ENCODE measurements at regions not wholly inside any gene's neighbourhood (a gene's known extent, or its start where the extent isn't known, plus 50 kb on each side); places are given as distances from the start of the nearest gene placed in this dataset.

DNA sequence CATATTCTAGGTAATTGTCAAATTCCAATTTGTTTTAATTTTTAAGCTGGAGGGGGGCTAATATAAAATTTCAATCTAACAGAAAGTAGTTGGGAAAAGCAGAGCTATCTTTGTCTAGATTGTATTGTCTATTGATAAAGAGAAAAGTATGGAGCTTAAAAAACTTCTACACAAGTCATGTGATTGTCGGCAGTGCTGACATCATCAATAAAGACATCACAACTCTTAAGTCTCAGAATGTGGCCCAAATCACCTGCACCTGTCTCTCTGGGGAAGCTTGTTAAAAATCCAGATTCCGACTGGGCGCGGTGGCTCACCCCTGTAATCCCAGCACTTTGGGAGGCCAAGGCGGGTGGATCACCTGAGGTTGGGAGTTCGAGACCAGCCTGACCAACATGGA lies 333.8 kb downstream of the RASEF start:
- no peak for TF ChIP-seq TAF1 (IDR thresholded peaks at IDR 0.05; ENCODE audit: low read depth)

GRCh38 chr9:82729991-82730589 lies 332.9 kb downstream of the RASEF start:
- TF ChIP-seq TAF1 (IDR thresholded peaks at IDR 0.05; ENCODE audit: low read depth), result no peak

- TF ChIP-seq EGR1 (IDR thresholded peaks at IDR 0.05) (no peak), RAD21 (IDR thresholded peaks at IDR 0.05; ENCODE audit: low read depth) (no peak), FOXM1 (IDR thresholded peaks at IDR 0.05; ENCODE audit: borderline replicate concordance, low read depth) (no peak), USF1 (IDR thresholded peaks at IDR 0.05) (no peak), EP300 (IDR thresholded peaks at IDR 0.05; ENCODE audit: borderline replicate concordance) (no peak), MAX (IDR thresholded peaks at IDR 0.05) (no peak), TEAD4 (IDR thresholded peaks at IDR 0.05) (no peak), NFIC (IDR thresholded peaks at IDR 0.05) (no peak), YY1 (IDR thresholded peaks at IDR 0.05; ENCODE audit: low read depth) (no peak), TCF12 (IDR thresholded peaks at IDR 0.05; ENCODE audit: low read depth) (no peak), CREB1 (IDR thresholded peaks at IDR 0.05; ENCODE audit: low read depth) (no peak), CEBPB (IDR thresholded peaks at IDR 0.05) (no peak), ZBTB7A (IDR thresholded peaks at IDR 0.05; ENCODE audit: low read depth) (no peak)
- TF ChIP-seq, protein P1, sequence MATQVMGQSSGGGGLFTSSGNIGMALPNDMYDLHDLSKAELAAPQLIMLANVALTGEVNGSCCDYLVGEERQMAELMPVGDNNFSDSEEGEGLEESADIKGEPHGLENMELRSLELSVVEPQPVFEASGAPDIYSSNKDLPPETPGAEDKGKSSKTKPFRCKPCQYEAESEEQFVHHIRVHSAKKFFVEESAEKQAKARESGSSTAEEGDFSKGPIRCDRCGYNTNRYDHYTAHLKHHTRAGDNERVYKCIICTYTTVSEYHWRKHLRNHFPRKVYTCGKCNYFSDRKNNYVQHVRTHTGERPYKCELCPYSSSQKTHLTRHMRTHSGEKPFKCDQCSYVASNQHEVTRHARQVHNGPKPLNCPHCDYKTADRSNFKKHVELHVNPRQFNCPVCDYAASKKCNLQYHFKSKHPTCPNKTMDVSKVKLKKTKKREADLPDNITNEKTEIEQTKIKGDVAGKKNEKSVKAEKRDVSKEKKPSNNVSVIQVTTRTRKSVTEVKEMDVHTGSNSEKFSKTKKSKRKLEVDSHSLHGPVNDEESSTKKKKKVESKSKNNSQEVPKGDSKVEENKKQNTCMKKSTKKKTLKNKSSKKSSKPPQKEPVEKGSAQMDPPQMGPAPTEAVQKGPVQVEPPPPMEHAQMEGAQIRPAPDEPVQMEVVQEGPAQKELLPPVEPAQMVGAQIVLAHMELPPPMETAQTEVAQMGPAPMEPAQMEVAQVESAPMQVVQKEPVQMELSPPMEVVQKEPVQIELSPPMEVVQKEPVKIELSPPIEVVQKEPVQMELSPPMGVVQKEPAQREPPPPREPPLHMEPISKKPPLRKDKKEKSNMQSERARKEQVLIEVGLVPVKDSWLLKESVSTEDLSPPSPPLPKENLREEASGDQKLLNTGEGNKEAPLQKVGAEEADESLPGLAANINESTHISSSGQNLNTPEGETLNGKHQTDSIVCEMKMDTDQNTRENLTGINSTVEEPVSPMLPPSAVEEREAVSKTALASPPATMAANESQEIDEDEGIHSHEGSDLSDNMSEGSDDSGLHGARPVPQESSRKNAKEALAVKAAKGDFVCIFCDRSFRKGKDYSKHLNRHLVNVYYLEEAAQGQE (IDR thresholded peaks at IDR 0.05; ENCODE audit: low read depth), result no peak
These were observed 330.0 kb downstream of the RASEF start for GRCh38 chr9:82732928-82733327.

- TF ChIP-seq USF1 (IDR thresholded peaks at IDR 0.05), result no peak
- no peak for TF ChIP-seq NFIC (IDR thresholded peaks at IDR 0.05)
- TF ChIP-seq TCF12 (IDR thresholded peaks at IDR 0.05; ENCODE audit: low read depth), result no peak
- no peak for TF ChIP-seq ZBTB7A (IDR thresholded peaks at IDR 0.05; ENCODE audit: low read depth)
- no peak for TF ChIP-seq EGR1 (IDR thresholded peaks at IDR 0.05)
- no peak for TF ChIP-seq CREB1 (IDR thresholded peaks at IDR 0.05; ENCODE audit: low read depth)
- TF ChIP-seq EP300 (IDR thresholded peaks at IDR 0.05; ENCODE audit: borderline replicate concordance), result no peak
- TF ChIP-seq MAX (IDR thresholded peaks at IDR 0.05), result no peak
- no peak for TF ChIP-seq CEBPB (IDR thresholded peaks at IDR 0.05)
- no peak for TF ChIP-seq RAD21 (IDR thresholded peaks at IDR 0.05; ENCODE audit: low read depth)
- TF ChIP-seq TAF1 (IDR thresholded peaks at IDR 0.05; ENCODE audit: low read depth), result no peak
- TF ChIP-seq TEAD4 (IDR thresholded peaks at IDR 0.05), result no peak
- no peak for TF ChIP-seq YY1 (IDR thresholded peaks at IDR 0.05; ENCODE audit: low read depth)
- TF ChIP-seq, protein P1 (IDR thresholded peaks at IDR 0.05; ENCODE audit: low read depth), result no peak
- TF ChIP-seq FOXM1 (IDR thresholded peaks at IDR 0.05; ENCODE audit: borderline replicate concordance, low read depth), result no peak
These were observed 326.8 kb downstream of the RASEF start for GRCh38 chr9:82736126-82736525.

GRCh38 chr9:82736701-82737100 lies 326.2 kb downstream of the RASEF start:
- no peak for TF ChIP-seq TEAD4 (IDR thresholded peaks at IDR 0.05)
- no peak for TF ChIP-seq EGR1 (IDR thresholded peaks at IDR 0.05)
- no peak for TF ChIP-seq MAX (IDR thresholded peaks at IDR 0.05)
- no peak for TF ChIP-seq TAF1 (IDR thresholded peaks at IDR 0.05; ENCODE audit: low read depth)
- TF ChIP-seq ZBTB7A (IDR thresholded peaks at IDR 0.05; ENCODE audit: low read depth), result no peak
- no peak for TF ChIP-seq CREB1 (IDR thresholded peaks at IDR 0.05; ENCODE audit: low read depth)
- TF ChIP-seq FOXM1 (IDR thresholded peaks at IDR 0.05; ENCODE audit: borderline replicate concordance, low read depth), result no peak
- no peak for TF ChIP-seq EP300 (IDR thresholded peaks at IDR 0.05; ENCODE audit: borderline replicate concordance)
- TF ChIP-seq RAD21 (IDR thresholded peaks at IDR 0.05; ENCODE audit: low read depth), result no peak
- no peak for TF ChIP-seq TCF12 (IDR thresholded peaks at IDR 0.05; ENCODE audit: low read depth)
- no peak for TF ChIP-seq CEBPB (IDR thresholded peaks at IDR 0.05)
- no peak for TF ChIP-seq YY1 (IDR thresholded peaks at IDR 0.05; ENCODE audit: low read depth)
- no peak for TF ChIP-seq NFIC (IDR thresholded peaks at IDR 0.05)
- TF ChIP-seq, protein P1 (IDR thresholded peaks at IDR 0.05; ENCODE audit: low read depth), result no peak
- TF ChIP-seq USF1 (IDR thresholded peaks at IDR 0.05), result no peak

All from Ishikawa (cell line).